ENCODE measurements at regions not wholly inside any gene's neighbourhood (a gene's known extent, or its start where the extent isn't known, plus 50 kb on each side); places are given as distances from the start of the nearest gene placed in this dataset.
A peak's percentile ranks its signal among the peaks of the same experiment; 100 is the strongest.

DNA sequence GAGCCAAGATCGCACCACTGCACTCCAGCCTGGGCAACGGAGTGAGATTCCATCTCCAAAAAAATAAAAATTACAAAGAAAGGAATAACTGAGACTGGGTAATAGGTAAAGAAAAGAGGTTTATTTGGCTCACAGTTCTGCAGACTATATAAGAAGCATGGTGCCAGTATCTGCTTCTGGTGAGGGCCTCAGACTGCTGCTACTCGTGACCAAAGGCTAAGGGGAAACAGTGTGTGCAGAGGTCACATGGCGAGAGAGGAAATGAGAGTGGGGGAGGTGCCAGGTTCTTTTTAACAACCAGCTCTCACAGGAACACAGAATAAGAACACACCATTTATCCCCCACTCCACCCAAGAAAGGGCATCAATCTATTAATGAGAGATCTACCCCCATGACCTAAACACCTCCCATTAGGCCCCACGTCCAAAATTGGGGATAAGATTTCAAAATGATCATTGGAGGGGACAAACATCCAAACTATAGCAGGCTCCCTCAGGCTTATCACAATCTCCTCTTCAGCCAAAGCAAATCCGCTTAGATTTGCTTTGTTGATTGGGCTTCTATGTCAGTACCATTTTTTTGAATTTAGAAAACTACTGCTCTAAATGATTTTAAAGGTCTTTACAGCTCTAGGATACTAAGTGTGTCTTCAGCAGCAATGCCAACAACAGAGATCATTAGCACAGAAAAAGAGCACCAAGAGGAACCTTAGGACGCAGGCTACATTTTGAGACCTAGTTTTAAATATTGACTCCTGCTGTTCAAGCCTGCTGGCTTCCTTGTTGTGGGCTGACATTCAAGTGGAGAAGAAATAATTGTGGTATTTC lies 84.2 kb upstream of the TBL1XR1 start:
- Mint-ChIP-seq H3K36me3 (ENCODE audit: low read depth) (no peaks in the 10 kb centered on the region), H3K4me3 (ENCODE audit: unreplicated experiment) (no peak overlapping the region), H3K27ac (ENCODE audit: unreplicated experiment) (no peak overlapping the region), H3K4me1 (ENCODE audit: low read depth) (peaks cover 7% of the 10 kb centered on the region), H3K27me3 (ENCODE audit: low read depth) (no peaks in the 10 kb centered on the region), H3K9me3 (ENCODE audit: low read depth) (peaks cover 4% of the 10 kb centered on the region)
- TF ChIP-seq, protein P1, sequence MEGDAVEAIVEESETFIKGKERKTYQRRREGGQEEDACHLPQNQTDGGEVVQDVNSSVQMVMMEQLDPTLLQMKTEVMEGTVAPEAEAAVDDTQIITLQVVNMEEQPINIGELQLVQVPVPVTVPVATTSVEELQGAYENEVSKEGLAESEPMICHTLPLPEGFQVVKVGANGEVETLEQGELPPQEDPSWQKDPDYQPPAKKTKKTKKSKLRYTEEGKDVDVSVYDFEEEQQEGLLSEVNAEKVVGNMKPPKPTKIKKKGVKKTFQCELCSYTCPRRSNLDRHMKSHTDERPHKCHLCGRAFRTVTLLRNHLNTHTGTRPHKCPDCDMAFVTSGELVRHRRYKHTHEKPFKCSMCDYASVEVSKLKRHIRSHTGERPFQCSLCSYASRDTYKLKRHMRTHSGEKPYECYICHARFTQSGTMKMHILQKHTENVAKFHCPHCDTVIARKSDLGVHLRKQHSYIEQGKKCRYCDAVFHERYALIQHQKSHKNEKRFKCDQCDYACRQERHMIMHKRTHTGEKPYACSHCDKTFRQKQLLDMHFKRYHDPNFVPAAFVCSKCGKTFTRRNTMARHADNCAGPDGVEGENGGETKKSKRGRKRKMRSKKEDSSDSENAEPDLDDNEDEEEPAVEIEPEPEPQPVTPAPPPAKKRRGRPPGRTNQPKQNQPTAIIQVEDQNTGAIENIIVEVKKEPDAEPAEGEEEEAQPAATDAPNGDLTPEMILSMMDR (IDR thresholded peaks at IDR 0.05): no peak
- DNase-seq (ENCODE audit: low spot score): no peak

DNA sequence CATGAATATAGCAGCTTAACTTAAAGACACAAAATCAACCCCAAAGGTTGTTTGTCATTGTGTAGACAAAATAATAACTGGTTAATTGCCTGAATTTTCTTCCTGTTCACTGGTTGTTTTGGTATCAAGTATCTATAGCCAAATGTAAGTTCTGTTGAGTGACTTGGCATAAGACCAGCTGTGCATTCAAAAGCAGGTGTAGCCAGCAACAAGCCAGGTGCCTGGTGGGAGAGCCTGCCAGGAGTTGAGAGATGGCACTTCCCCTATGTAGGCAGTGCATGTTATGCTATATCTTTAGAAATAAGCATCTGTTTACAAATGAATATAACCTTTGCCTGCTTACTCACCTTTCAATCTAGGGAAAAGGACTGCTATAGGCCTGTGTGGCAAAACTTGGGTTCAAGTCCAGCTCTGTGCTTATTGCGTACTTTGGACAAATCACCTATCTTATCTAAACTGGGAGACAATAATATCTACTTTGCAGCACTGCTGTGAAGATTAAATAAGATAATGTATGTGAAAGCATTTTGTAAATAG lies 84.9 kb upstream of the TBL1XR1 start:
- no peak overlapping the region for H3K27ac Mint-ChIP-seq (ENCODE audit: unreplicated experiment)
- no peaks in the 10 kb centered on the region for H3K36me3 Mint-ChIP-seq (ENCODE audit: low read depth)
- H3K4me1 Mint-ChIP-seq (ENCODE audit: low read depth): peaks cover 7% of the 10 kb centered on the region
- no peak overlapping the region for H3K4me3 Mint-ChIP-seq (ENCODE audit: unreplicated experiment)
- no peak for DNase-seq (ENCODE audit: low spot score)
- peaks cover 4% of the 10 kb centered on the region for H3K9me3 Mint-ChIP-seq (ENCODE audit: low read depth)
- TF ChIP-seq, protein P1 (IDR thresholded peaks at IDR 0.05): no peak
- no peaks in the 10 kb centered on the region for H3K27me3 Mint-ChIP-seq (ENCODE audit: low read depth)

- peaks cover 7% of the 10 kb centered on the region for H3K4me1 Mint-ChIP-seq (ENCODE audit: low read depth)
- H3K4me3 Mint-ChIP-seq (ENCODE audit: unreplicated experiment): no peak overlapping the region
- H3K27me3 Mint-ChIP-seq (ENCODE audit: low read depth): no peaks in the 10 kb centered on the region
- H3K36me3 Mint-ChIP-seq (ENCODE audit: low read depth): no peaks in the 10 kb centered on the region
- peaks cover 4% of the 10 kb centered on the region for H3K9me3 Mint-ChIP-seq (ENCODE audit: low read depth)
- TF ChIP-seq, protein P1 (IDR thresholded peaks at IDR 0.05): no peak
- H3K27ac Mint-ChIP-seq (ENCODE audit: unreplicated experiment): no peak overlapping the region
- no peak for DNase-seq (ENCODE audit: low spot score)
These were observed 86.7 kb upstream of the TBL1XR1 start for GRCh38 chr3:177283983-177284382.

GRCh38 chr3:177284383-177284881 lies 87.2 kb upstream of the TBL1XR1 start:
- Mint-ChIP-seq H3K36me3 (ENCODE audit: low read depth) (no peaks in the 10 kb centered on the region), H3K9me3 (ENCODE audit: low read depth) (peaks cover 4% of the 10 kb centered on the region), H3K27ac (ENCODE audit: unreplicated experiment) (no peak overlapping the region), H3K4me1 (ENCODE audit: low read depth) (peaks cover 7% of the 10 kb centered on the region), H3K27me3 (ENCODE audit: low read depth) (no peaks in the 10 kb centered on the region), H3K4me3 (ENCODE audit: unreplicated experiment) (no peak overlapping the region)
- TF ChIP-seq, protein P1 (IDR thresholded peaks at IDR 0.05): peak; percentile 28
- no peak for DNase-seq (ENCODE audit: low spot score)

DNA sequence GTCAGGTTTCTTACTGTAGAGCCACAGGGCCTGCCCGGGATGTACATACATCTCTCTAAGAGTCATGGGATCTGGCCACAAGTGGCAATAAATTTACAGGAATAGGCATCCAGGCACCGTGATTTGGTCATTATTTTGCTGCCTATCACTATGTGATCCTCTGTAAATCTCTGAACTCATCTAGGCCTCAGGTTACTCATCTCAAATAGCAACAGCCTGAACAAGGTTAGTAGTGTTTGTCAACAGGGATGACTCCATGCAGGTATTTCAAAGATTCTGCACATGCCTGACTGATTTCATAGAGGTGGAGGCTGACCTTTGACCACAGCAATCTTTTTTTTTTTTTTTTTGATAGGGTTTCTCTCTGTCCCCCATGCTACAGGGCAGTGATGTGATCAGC lies 88.8 kb upstream of the TBL1XR1 start:
- no peak for DNase-seq (ENCODE audit: low spot score)
- Mint-ChIP-seq H3K27ac (ENCODE audit: unreplicated experiment) (no peak overlapping the region), H3K4me3 (ENCODE audit: unreplicated experiment) (no peak overlapping the region), H3K27me3 (ENCODE audit: low read depth) (no peaks in the 10 kb centered on the region), H3K4me1 (ENCODE audit: low read depth) (peaks cover 7% of the 10 kb centered on the region), H3K9me3 (ENCODE audit: low read depth) (peaks cover 4% of the 10 kb centered on the region), H3K36me3 (ENCODE audit: low read depth) (no peaks in the 10 kb centered on the region)
- TF ChIP-seq, protein P1 (IDR thresholded peaks at IDR 0.05): no peak

Measured in chondrocyte (in vitro differentiated cells).